Astrocyte (in vitro differentiated cells and primary cell): ENCODE measurements at regions not wholly inside any gene's neighbourhood (a gene's known extent, or its start where the extent isn't known, plus 50 kb on each side); places are given as distances from the start of the nearest gene placed in this dataset.

Source experiments
- DNase-seq: peaks from one replicate; pipeline ENCODE4 v3.0.0-alpha.2; 2010; ENCODE audit warnings: low read depth
- FAIRE-seq: peaks from 2 replicates; lab custom pipeline; 2011; peaks lifted over from hg19 to GRCh38; lab: Jason Lieb, UNC
- H2AFZ ChIP-seq: 2 replicates; pipeline ENCODE4 v1.6.0; 2012; ENCODE audit warnings: low read depth, low read length, inconsistent platforms
- H3K27ac ChIP-seq: 2 replicates; pipeline ENCODE4 v1.5.1; 2011; ENCODE audit warnings: low read depth, low read length, inconsistent platforms
- H3K27me3 ChIP-seq: 2 replicates; pipeline ENCODE4 v1.6.0; 2011; ENCODE audit warnings: low read length, inconsistent platforms; ENCODE audit not compliant: insufficient read depth
- H3K36me3 ChIP-seq: 2 replicates; pipeline ENCODE4 v1.5.1; 2011; ENCODE audit warnings: low read length, inconsistent platforms; ENCODE audit not compliant: insufficient read depth
- H3K4me1 ChIP-seq: 2 replicates; pipeline ENCODE4 v1.5.1; 2011; ENCODE audit warnings: low read length, inconsistent platforms; ENCODE audit not compliant: insufficient read depth
- H3K4me2 ChIP-seq: 2 replicates; pipeline ENCODE4 v1.6.0; 2012; ENCODE audit warnings: low read length, inconsistent platforms
- H3K4me3 ChIP-seq: 2 replicates; pipeline ENCODE4 v1.5.1; 2011; ENCODE audit warnings: low read depth, mild to moderate bottlenecking, low read length, inconsistent platforms; ENCODE audit not compliant: insufficient read depth
- H3K79me2 ChIP-seq: 2 replicates; pipeline ENCODE4 v1.6.0; 2012; ENCODE audit warnings: mild to moderate bottlenecking, low read length, inconsistent platforms; ENCODE audit not compliant: insufficient read depth
- H3K9ac ChIP-seq: 2 replicates; pipeline ENCODE4 v1.6.0; 2012; ENCODE audit warnings: mild to moderate bottlenecking, low read length, inconsistent platforms
- H3K9me3 ChIP-seq: 2 replicates; pipeline ENCODE4 v1.5.1; 2012; ENCODE audit warnings: low read depth, mild to moderate bottlenecking, low read length, inconsistent platforms; ENCODE audit not compliant: insufficient read depth
- H4K20me1 ChIP-seq: 2 replicates; pipeline ENCODE4 v1.6.0; 2012; ENCODE audit warnings: low read length, inconsistent platforms; ENCODE audit not compliant: insufficient read depth
- H3K27ac Mint-ChIP-seq: one replicate; pipeline ENCODE4 v1.8.0; 2021; ENCODE audit warnings: mild to moderate bottlenecking, mixed read lengths; ENCODE audit not compliant: unreplicated experiment
- H3K27me3 Mint-ChIP-seq: one replicate; pipeline ENCODE4 v1.8.0; 2021; ENCODE audit warnings: low read depth, mixed read lengths; ENCODE audit not compliant: unreplicated experiment
- H3K36me3 Mint-ChIP-seq: one replicate; pipeline ENCODE4 v1.8.0; 2021; ENCODE audit warnings: low read depth, mixed read lengths; ENCODE audit not compliant: unreplicated experiment
- H3K4me1 Mint-ChIP-seq: one replicate; pipeline ENCODE4 v1.8.0; 2021; ENCODE audit warnings: low read depth, mixed read lengths; ENCODE audit not compliant: unreplicated experiment
- H3K4me3 Mint-ChIP-seq: one replicate; pipeline ENCODE4 v1.8.0; 2021; ENCODE audit warnings: mild to moderate bottlenecking, moderate library complexity, mixed read lengths; ENCODE audit not compliant: unreplicated experiment
- H3K9me3 Mint-ChIP-seq: one replicate; pipeline ENCODE4 v1.8.0; 2021; ENCODE audit warnings: mild to moderate bottlenecking, mixed read lengths; ENCODE audit not compliant: unreplicated experiment
- EZH2 ChIP-seq: IDR thresholded peaks from 2 replicates; pipeline ENCODE4 v1.6.1; 2012; ENCODE audit warnings: mild to moderate bottlenecking, low read length, inconsistent platforms; ENCODE audit not compliant: insufficient read depth
- TF ChIP-seq, protein P1 (sequence below): IDR thresholded peaks from 2 replicates; pipeline ENCODE4 v1.5.1; 2011; ENCODE audit warnings: low read depth, mild to moderate bottlenecking, inconsistent platforms, low read length, moderate library complexity; ENCODE audit not compliant: insufficient read depth

DNA sequence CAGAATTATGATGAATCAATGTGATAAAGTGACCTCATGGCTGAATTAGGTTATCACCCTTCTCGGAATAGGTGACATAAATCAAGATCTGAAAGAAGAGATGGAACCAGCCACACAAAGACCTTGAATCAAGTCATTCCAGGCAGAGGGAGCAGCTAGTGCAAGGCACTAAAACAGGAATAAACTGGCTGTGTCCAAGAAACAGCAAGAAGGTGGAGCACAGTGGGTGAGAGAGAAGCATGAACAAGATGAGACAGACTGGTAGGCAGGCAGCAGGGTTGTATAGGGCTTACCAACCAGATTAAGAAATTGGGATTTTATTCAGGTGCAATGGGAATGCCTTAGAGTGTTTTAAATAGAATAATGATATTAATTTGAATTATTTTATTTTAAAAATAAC is 470.3 kb downstream of the PCDH20 start:
- Mint-ChIP-seq H3K4me3 (no peak overlapping the region), H3K27me3 (no peaks in the 10 kb centered on the region), H3K27ac (no peak overlapping the region), H3K4me1 (no peaks in the 10 kb centered on the region), H3K9me3 (no peaks in the 10 kb centered on the region), H3K36me3 (no peaks in the 10 kb centered on the region)
- FAIRE-seq (no peak), DNase-seq (no peak)
- no peak overlapping the region for H3K9ac ChIP-seq
- no peak overlapping the region for H2AFZ ChIP-seq
- no peaks in the 10 kb centered on the region for H3K79me2 ChIP-seq
- no peaks in the 10 kb centered on the region for H3K36me3 ChIP-seq
- no peaks in the 10 kb centered on the region for H3K4me1 ChIP-seq
- no peaks in the 10 kb centered on the region for H3K9me3 ChIP-seq
- no peak overlapping the region for H3K4me3 ChIP-seq
- no peak overlapping the region for H3K27ac ChIP-seq
- no peak overlapping the region for H3K4me2 ChIP-seq
- H3K27me3 ChIP-seq, result no peaks in the 10 kb centered on the region
- H4K20me1 ChIP-seq, result no peaks in the 10 kb centered on the region
- TF ChIP-seq, protein P1, sequence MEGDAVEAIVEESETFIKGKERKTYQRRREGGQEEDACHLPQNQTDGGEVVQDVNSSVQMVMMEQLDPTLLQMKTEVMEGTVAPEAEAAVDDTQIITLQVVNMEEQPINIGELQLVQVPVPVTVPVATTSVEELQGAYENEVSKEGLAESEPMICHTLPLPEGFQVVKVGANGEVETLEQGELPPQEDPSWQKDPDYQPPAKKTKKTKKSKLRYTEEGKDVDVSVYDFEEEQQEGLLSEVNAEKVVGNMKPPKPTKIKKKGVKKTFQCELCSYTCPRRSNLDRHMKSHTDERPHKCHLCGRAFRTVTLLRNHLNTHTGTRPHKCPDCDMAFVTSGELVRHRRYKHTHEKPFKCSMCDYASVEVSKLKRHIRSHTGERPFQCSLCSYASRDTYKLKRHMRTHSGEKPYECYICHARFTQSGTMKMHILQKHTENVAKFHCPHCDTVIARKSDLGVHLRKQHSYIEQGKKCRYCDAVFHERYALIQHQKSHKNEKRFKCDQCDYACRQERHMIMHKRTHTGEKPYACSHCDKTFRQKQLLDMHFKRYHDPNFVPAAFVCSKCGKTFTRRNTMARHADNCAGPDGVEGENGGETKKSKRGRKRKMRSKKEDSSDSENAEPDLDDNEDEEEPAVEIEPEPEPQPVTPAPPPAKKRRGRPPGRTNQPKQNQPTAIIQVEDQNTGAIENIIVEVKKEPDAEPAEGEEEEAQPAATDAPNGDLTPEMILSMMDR, result no peak
- no peak for TF ChIP-seq EZH2

DNA sequence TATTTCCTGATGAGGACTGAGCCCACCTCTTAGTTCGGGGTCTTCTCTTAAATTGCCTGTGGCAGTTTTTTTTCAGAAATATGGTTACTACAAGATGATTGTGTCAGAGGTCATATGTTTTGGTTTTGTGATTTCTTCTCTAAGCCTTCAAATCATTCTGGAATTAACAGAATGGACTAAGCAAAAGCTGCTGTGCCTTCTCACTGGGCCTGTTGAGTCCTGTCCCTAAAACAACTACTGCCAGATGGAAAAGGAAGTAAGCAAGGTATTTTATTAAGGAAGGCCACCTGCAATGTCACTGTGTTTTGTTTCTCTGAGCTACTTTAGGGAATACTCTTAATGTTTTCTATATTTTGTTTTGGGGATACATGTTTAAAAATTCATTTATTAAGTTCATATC is 470.8 kb downstream of the PCDH20 start:
- Histone ChIP-seq H3K27me3 (no peaks in the 10 kb centered on the region), H3K9ac (no peak overlapping the region), H3K79me2 (no peaks in the 10 kb centered on the region), H3K4me3 (no peak overlapping the region), H3K27ac (no peak overlapping the region), H3K4me2 (no peak overlapping the region), H4K20me1 (no peaks in the 10 kb centered on the region), H3K4me1 (no peaks in the 10 kb centered on the region), H3K9me3 (no peaks in the 10 kb centered on the region), H2AFZ (no peak overlapping the region), H3K36me3 (no peaks in the 10 kb centered on the region)
- DNase-seq, result no peak
- TF ChIP-seq EZH2, result no peak
- TF ChIP-seq, protein P1, result no peak
- Mint-ChIP-seq H3K4me3 (no peak overlapping the region), H3K4me1 (no peaks in the 10 kb centered on the region), H3K36me3 (no peaks in the 10 kb centered on the region), H3K27ac (no peak overlapping the region), H3K9me3 (no peaks in the 10 kb centered on the region), H3K27me3 (no peaks in the 10 kb centered on the region)
- no peak for FAIRE-seq

DNA sequence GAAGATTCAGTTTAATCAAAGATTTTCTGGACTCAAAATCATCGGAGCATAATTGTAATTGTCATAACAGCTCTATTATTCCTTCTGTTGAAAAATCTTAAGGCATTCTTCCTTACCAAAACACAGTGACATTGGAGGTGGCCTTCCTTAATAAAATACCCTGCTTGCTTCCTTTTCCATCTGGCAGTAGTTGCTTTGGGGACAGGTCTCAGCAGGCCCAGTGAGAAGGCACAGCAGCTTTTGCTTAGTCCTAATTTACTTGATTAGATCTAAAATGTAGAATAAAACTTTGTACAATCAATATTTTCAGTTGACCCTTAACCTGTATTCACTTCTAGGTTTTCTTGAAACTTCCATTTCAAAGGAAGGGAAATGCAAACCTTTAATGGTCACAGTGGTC is 471.6 kb downstream of the PCDH20 start:
- no peaks in the 10 kb centered on the region for H3K27me3 Mint-ChIP-seq
- no peak for DNase-seq
- no peaks in the 10 kb centered on the region for H3K9me3 Mint-ChIP-seq
- no peak overlapping the region for H2AFZ ChIP-seq
- no peaks in the 10 kb centered on the region for H3K4me1 ChIP-seq
- H4K20me1 ChIP-seq, result no peaks in the 10 kb centered on the region
- H3K27ac Mint-ChIP-seq, result no peak overlapping the region
- no peaks in the 10 kb centered on the region for H3K36me3 Mint-ChIP-seq
- H3K4me3 Mint-ChIP-seq, result no peak overlapping the region
- H3K9ac ChIP-seq, result no peak overlapping the region
- no peak overlapping the region for H3K4me2 ChIP-seq
- no peaks in the 10 kb centered on the region for H3K79me2 ChIP-seq
- TF ChIP-seq, protein P1, result no peak
- TF ChIP-seq EZH2, result no peak
- no peaks in the 10 kb centered on the region for H3K36me3 ChIP-seq
- H3K27me3 ChIP-seq, result no peaks in the 10 kb centered on the region
- H3K4me1 Mint-ChIP-seq, result no peaks in the 10 kb centered on the region
- no peak overlapping the region for H3K4me3 ChIP-seq
- FAIRE-seq, result no peak
- no peaks in the 10 kb centered on the region for H3K9me3 ChIP-seq
- no peak overlapping the region for H3K27ac ChIP-seq
